Right atrium auricular region (tissue), 2 donors: ENCODE measurements at regions not wholly inside any gene's neighbourhood (a gene's known extent, or its start where the extent isn't known, plus 50 kb on each side); places are given as distances from the start of the nearest gene placed in this dataset.

ENCODE experiments used
- DNase-seq: peaks from one replicate; pipeline ENCODE4 v3.0.0-alpha.2; 2019; ENCODE audit warnings: low spot score
- H3K27ac ChIP-seq, 2 donors: fragments of 200-600 bp; sonication (generic); 1 replicate in 1 of 2; 2 replicates in 1 of 2; pipeline ENCODE4 v1.5.1; 2016 to 2019
- H3K27me3 ChIP-seq, 2 donors: fragments of 200-600 bp; sonication (generic); one replicate each; pipeline versions ENCODE4 v1.5.1 to v1.6.0; 2017 to 2019
- H3K36me3 ChIP-seq: fragments of 200-600 bp; sonication (generic); one replicate; pipeline ENCODE4 v1.5.1; 2016
- H3K4me1 ChIP-seq, 2 donors: fragments of 200-600 bp; sonication (generic); one replicate each; pipeline versions ENCODE4 v1.5.1 to v1.6.0; 2017 to 2019
- H3K4me3 ChIP-seq, 2 donors: fragments of 200-600 bp; sonication (generic); 1 replicate in 1 of 2; 2 replicates in 1 of 2; pipeline ENCODE4 v1.5.1; 2017 to 2019; ENCODE audit warnings: mild to moderate bottlenecking in 1 of 2, moderate library complexity in 1 of 2
- H3K9me3 ChIP-seq, 2 donors: fragments of 200-600 bp; sonication (generic); one replicate each; pipeline ENCODE4 v1.5.1; 2019
- CTCF ChIP-seq, 2 donors: fragments of 200-600 bp; sonication (generic); IDR thresholded peaks; one replicate each; pipeline ENCODE4 v1.5.1; 2019; ENCODE audit warnings: antibody characterized with exemption in 2 of 2

GRCh38 chr4:148764720-148765119 is 322.5 kb upstream of the NR3C2 start:
- Histone ChIP-seq H3K27me3 (no peaks in the 10 kb centered on the region), H3K9me3 (no peaks in the 10 kb centered on the region), H3K4me3 (no peak overlapping the region), H3K4me1 (no peaks in the 10 kb centered on the region), H3K27ac (no peak overlapping the region), H3K36me3 (no peaks in the 10 kb centered on the region)
- DNase-seq, result no peak
- no peak for TF ChIP-seq CTCF (IDR thresholded peaks at IDR 0.05)

- Histone ChIP-seq H3K27ac (no peak overlapping the region), H3K4me3 (no peak overlapping the region), H3K9me3 (no peaks in the 10 kb centered on the region), H3K27me3 (no peaks in the 10 kb centered on the region), H3K4me1 (no peaks in the 10 kb centered on the region), H3K36me3 (no peaks in the 10 kb centered on the region)
- DNase-seq, result no peak
- no peak for TF ChIP-seq CTCF (IDR thresholded peaks at IDR 0.05)
Measured at GRCh38 chr4:148757171-148757570, 315.0 kb upstream of the NR3C2 start.

- no peak for TF ChIP-seq CTCF (IDR thresholded peaks at IDR 0.05)
- Histone ChIP-seq H3K36me3 (no peaks in the 10 kb centered on the region), H3K4me1 (no peaks in the 10 kb centered on the region), H3K4me3 (no peak overlapping the region), H3K9me3 (no peaks in the 10 kb centered on the region), H3K27ac (no peak overlapping the region), H3K27me3 (no peaks in the 10 kb centered on the region)
- no peak for DNase-seq
Measured at GRCh38 chr4:148749403-148749802, 307.2 kb upstream of the NR3C2 start.

GRCh38 chr4:148747721-148748268 is 305.6 kb upstream of the NR3C2 start:
- no peaks in the 10 kb centered on the region for H3K27me3 ChIP-seq
- TF ChIP-seq CTCF (IDR thresholded peaks at IDR 0.05), result no peak
- H3K9me3 ChIP-seq, result no peaks in the 10 kb centered on the region
- no peaks in the 10 kb centered on the region for H3K36me3 ChIP-seq
- no peak for DNase-seq
- no peaks in the 10 kb centered on the region for H3K4me1 ChIP-seq
- no peak overlapping the region for H3K4me3 ChIP-seq
- no peak overlapping the region for H3K27ac ChIP-seq

- Histone ChIP-seq H3K4me3 (no peak overlapping the region), H3K4me1 (no peaks in the 10 kb centered on the region), H3K9me3 (peaks cover 0 to 5% of the 10 kb centered on the region in 2 donors), H3K36me3 (no peaks in the 10 kb centered on the region), H3K27me3 (no peaks in the 10 kb centered on the region), H3K27ac (no peak overlapping the region)
- no peak for TF ChIP-seq CTCF (IDR thresholded peaks at IDR 0.05)
- no peak for DNase-seq
Measured at GRCh38 chr4:148740701-148741100, 298.5 kb upstream of the NR3C2 start.

- H3K4me3 ChIP-seq, result no peak overlapping the region
- no peaks in the 10 kb centered on the region for H3K36me3 ChIP-seq
- no peaks in the 10 kb centered on the region for H3K27me3 ChIP-seq
- TF ChIP-seq CTCF (IDR thresholded peaks at IDR 0.05), result no peak
- H3K9me3 ChIP-seq, result peaks cover 0 to 3% of the 10 kb centered on the region in 2 donors
- H3K4me1 ChIP-seq, result no peaks in the 10 kb centered on the region
- no peak for DNase-seq
- no peak overlapping the region for H3K27ac ChIP-seq
Measured at GRCh38 chr4:148737061-148737770, 295.0 kb upstream of the NR3C2 start.
